ENCODE measurements at regions not wholly inside any gene's neighbourhood (a gene's known extent, or its start where the extent isn't known, plus 50 kb on each side); places are given as distances from the start of the nearest gene placed in this dataset.
"Not testable (repeated sequence)": the region's sequence is repeated elsewhere in the genome, so short reads cannot be mapped to it uniquely, and the experiment has no call there.

DNA sequence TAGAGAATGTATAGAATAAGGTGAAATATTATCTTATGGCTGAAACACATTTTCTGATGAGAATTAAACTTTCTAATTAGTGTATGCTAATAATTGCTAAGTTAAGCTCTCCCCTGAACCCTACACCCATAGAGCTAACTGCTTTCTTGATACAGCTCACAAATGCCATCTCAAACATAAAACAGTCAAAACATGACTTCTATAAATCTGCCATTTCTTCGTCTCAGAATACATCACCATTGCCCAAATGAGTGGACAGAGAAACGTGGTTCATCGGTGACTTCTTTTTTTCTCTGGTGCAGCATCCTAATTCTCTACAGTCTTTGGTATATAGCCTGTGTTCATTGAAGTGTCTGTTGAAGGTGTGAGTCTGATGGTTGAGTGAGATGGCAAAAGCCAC, 554.6 kb downstream of the NLGN4X start:
- Mint-ChIP-seq H3K27me3 (ENCODE audit: low read depth) (no peaks in the 10 kb centered on the region), H3K4me3 (no peak overlapping the region), H3K4me1 (ENCODE audit: low read depth) (no peaks in the 10 kb centered on the region), H3K27ac (no peak overlapping the region), H3K36me3 (ENCODE audit: insufficient read depth in 2 of 2) (no peaks in the 10 kb centered on the region), H3K9me3 (peaks cover 5 to 6% of the 10 kb centered on the region in 2 donors)
- ATAC-seq (replicated peaks in 1 of 2) (no peak), DNase-seq (no peak)

DNA sequence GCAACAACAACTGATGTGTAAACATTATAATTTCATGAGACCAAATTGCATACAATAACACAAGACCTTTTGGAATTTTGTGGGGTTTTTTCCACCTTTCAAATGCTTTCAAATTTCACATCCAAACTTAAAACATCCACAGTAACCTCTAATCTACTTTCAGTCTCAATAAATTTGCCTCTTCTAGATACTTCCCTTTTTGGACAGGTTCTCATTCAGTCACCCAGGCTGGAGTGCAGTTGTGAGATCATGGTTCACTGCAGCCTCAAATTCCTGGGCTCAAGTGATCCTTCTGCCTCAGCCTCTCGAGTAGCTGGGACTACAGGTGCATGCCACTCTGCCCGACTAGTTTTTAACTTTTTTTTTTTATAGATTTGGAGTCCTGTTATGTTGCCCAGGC, 556.6 kb downstream of the NLGN4X start:
- H3K4me1 Mint-ChIP-seq (ENCODE audit: low read depth) = no peaks in the 10 kb centered on the region
- DNase-seq (no peak), ATAC-seq (replicated peaks in 1 of 2) (no peak)
- no peaks in the 10 kb centered on the region for H3K36me3 Mint-ChIP-seq (ENCODE audit: insufficient read depth in 2 of 2)
- H3K27me3 Mint-ChIP-seq (ENCODE audit: low read depth) = no peaks in the 10 kb centered on the region
- H3K27ac Mint-ChIP-seq = no peak overlapping the region
- H3K9me3 Mint-ChIP-seq = peaks cover 5 to 6% of the 10 kb centered on the region in 2 donors
- H3K4me3 Mint-ChIP-seq = no peak overlapping the region

DNA sequence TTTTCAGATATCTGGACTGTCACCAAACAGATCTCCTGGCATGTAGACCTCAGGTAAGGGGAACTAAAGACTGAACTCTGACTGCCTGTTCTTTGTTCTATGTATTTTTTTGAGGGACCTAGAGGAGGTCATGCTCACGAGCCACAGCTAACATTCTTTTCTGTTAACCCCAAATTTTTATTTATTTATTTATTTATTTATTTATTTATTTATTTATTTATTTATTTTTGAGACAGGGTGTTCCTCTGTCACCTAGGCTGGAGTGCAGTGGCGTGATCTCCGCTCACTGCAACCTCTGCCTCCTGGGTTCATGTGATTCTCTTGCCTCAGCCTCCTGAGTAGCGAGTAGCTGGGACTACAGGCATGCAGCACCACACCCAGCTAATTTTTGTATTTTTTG, 562.0 kb downstream of the NLGN4X start:
- ATAC-seq (replicated peaks in 1 of 2); H3K4me1 Mint-ChIP-seq (ENCODE audit: low read depth); H3K27ac Mint-ChIP-seq; H3K27me3 Mint-ChIP-seq (ENCODE audit: low read depth); H3K36me3 Mint-ChIP-seq (ENCODE audit: insufficient read depth in 2 of 2); DNase-seq; H3K4me3 Mint-ChIP-seq: not testable (repeated sequence)
- H3K9me3 Mint-ChIP-seq = peaks cover 9 to 13% of the 10 kb centered on the region in 2 donors

DNA sequence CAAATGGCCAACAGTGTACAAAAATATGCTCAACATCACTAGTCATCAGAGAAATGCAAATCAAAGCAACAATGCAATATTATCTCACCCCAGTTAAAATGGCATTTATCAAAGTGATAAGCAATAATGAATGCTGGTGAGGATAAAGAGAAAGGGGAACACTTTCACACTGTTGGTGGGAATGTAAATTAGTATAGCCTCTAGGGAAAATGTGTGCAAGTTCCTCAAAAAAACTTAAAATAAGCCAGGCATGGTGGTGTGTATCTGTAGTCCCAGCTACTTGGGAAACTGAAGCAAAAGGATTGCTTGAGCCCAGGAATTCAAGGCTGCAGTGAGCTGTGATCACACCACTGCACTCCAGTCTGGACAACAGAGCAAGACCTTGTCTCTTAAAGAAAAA, 572.1 kb downstream of the NLGN4X start:
- H3K4me1 Mint-ChIP-seq (ENCODE audit: low read depth) = no peaks in the 10 kb centered on the region
- peaks cover 6 to 8% of the 10 kb centered on the region in 2 donors for H3K9me3 Mint-ChIP-seq
- no peak overlapping the region for H3K4me3 Mint-ChIP-seq
- no peaks in the 10 kb centered on the region for H3K36me3 Mint-ChIP-seq (ENCODE audit: insufficient read depth in 2 of 2)
- no peak overlapping the region for H3K27ac Mint-ChIP-seq
- no peak for DNase-seq
- no peaks in the 10 kb centered on the region for H3K27me3 Mint-ChIP-seq (ENCODE audit: low read depth)
- no peak for ATAC-seq (replicated peaks in 1 of 2)

DNA sequence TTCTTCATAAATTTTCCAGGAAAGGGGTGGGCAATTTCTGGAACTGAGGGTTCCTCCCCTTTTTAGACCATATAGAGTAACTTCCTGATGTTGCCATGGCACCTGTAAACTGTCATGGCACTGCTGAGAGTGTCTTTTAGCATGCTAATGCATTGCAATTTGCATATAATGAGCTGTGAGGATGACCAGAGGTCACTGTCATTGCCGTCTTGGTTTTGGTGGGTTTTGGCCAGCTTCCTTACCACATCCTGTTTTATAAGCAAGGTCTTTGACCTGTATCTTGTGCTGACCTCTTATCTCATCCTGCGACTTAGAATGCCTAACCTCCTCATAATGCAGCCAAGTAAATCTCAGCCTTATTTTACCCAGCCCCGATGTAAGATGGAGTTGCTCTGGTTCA, 577.8 kb downstream of the NLGN4X start:
- DNase-seq = no peak
- ATAC-seq (replicated peaks in 1 of 2) = no peak
- Mint-ChIP-seq H3K9me3 (peaks cover 10 to 14% of the 10 kb centered on the region in 2 donors), H3K4me1 (ENCODE audit: low read depth) (no peaks in the 10 kb centered on the region), H3K27me3 (ENCODE audit: low read depth) (no peaks in the 10 kb centered on the region), H3K36me3 (ENCODE audit: insufficient read depth in 2 of 2) (peaks cover 1 to 4% of the 10 kb centered on the region in 2 donors), H3K27ac (no peak overlapping the region), H3K4me3 (no peak overlapping the region)

DNA sequence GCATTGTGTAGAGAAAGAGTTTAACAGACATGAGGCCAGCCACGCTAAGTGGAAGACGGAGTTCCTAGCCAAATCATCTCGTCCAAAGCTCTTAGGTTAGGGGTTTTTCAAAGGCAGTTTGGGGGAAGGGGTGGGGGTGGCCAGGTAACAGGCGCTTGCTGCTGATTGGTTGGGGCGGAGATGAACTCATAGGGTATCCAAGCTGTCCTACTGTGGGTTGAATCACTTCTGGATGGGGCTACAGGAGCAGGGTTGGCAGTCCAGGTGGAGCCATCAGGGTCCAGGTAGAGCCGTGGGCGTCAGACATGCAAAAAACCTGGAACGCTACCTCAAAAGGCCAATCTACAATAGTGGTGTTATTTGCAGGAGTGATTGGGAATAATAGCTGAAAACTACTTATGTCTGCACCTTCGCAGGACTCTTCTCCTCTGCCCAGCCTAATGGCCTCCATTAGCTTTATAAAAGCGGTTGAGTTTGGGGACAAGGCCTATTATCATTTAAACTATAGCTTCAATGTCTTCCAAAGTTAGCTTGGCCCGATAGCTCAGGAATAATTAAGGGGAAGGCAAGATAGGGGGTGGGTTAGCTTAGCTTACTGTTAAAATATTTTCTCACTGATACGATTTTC, 579.6 kb downstream of the NLGN4X start:
- Mint-ChIP-seq H3K4me3 (no peak overlapping the region), H3K9me3 (peaks cover 6 to 14% of the 10 kb centered on the region in 2 donors), H3K27me3 (ENCODE audit: low read depth) (no peaks in the 10 kb centered on the region), H3K36me3 (ENCODE audit: insufficient read depth in 2 of 2) (peaks cover 3 to 7% of the 10 kb centered on the region in 2 donors), H3K4me1 (ENCODE audit: low read depth) (no peaks in the 10 kb centered on the region), H3K27ac (no peak overlapping the region)
- no peak for ATAC-seq (replicated peaks in 1 of 2)
- no peak for DNase-seq

DNA sequence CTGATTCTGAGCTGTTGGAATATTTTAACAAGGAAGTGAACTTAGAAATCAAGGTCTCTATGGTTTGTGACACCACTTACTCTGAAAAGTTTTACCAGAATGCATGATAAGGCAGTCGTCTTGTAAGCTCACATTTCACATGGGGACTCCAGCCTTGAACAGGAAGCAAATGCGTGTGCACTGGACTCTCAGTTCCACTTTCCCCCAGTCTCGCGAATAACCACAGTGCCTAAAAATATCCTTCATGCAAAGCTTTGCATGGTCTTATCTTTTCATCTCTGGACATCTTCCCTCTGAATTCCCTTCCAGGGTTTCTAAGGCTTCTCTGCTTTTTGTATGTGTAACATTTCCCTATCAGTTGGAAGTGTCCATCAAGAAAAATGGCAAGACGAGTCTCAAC, 581.8 kb downstream of the NLGN4X start:
- no peaks in the 10 kb centered on the region for H3K27me3 Mint-ChIP-seq (ENCODE audit: low read depth)
- no peak for ATAC-seq (replicated peaks in 1 of 2)
- H3K27ac Mint-ChIP-seq = no peak overlapping the region
- peaks cover 3 to 9% of the 10 kb centered on the region in 2 donors for H3K36me3 Mint-ChIP-seq (ENCODE audit: insufficient read depth in 2 of 2)
- no peak for DNase-seq
- no peaks in the 10 kb centered on the region for H3K4me1 Mint-ChIP-seq (ENCODE audit: low read depth)
- no peak overlapping the region for H3K4me3 Mint-ChIP-seq
- peaks cover 11 to 15% of the 10 kb centered on the region in 2 donors for H3K9me3 Mint-ChIP-seq

DNA sequence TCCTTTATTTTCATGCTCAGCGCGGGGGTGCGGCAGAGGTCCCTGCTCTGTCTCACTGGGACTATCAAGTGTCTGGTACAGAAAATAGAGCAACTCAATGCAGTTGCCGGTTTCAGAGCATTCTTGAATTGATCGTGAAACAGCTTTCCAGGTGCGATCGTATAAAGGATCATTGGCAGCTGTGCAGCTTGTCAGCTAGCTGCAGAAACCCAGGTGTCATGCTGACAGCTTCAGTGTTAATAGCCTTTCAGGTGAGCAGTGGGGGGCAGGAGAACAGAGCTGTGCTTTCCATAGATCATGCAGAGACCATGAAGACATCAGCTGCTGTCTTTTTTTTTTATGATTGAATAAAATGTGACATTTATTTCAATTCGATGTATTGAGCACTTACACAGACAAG, 583.9 kb downstream of the NLGN4X start:
- DNase-seq (no peak), ATAC-seq (replicated peaks in 1 of 2) (no peak)
- Mint-ChIP-seq H3K9me3 (peaks cover 11 to 15% of the 10 kb centered on the region in 2 donors), H3K4me1 (ENCODE audit: low read depth) (no peaks in the 10 kb centered on the region), H3K27ac (no peak overlapping the region), H3K27me3 (ENCODE audit: low read depth) (no peaks in the 10 kb centered on the region), H3K4me3 (no peak overlapping the region), H3K36me3 (ENCODE audit: insufficient read depth in 2 of 2) (peaks cover 3 to 6% of the 10 kb centered on the region in 2 donors)

DNA sequence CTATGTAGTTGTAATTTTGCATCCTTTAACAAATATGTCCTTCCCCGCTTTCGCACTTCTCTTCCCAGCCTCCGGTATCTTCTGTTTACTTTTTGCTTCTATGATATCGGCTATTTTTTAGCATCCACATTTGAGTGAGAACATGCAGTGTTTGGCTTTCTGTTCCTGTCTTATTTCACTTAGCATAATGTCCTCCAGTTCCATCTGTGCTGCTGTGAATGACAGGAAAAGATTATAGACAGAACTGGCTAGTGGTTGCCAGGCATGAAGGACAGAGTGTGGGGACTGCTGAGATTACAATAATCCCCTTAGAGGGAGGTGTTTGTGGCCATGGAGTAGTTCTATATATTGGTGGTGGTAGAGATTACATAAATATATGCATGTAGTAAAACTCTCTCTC, 588.6 kb downstream of the NLGN4X start:
- H3K4me3 Mint-ChIP-seq = no peak overlapping the region
- H3K9me3 Mint-ChIP-seq = peaks cover 4 to 5% of the 10 kb centered on the region in 2 donors
- no peaks in the 10 kb centered on the region for H3K4me1 Mint-ChIP-seq (ENCODE audit: low read depth)
- H3K36me3 Mint-ChIP-seq (ENCODE audit: insufficient read depth in 2 of 2) = peaks cover 0 to 3% of the 10 kb centered on the region in 2 donors
- ATAC-seq (replicated peaks in 1 of 2) (no peak), DNase-seq (no peak)
- H3K27ac Mint-ChIP-seq = no peak overlapping the region
- no peaks in the 10 kb centered on the region for H3K27me3 Mint-ChIP-seq (ENCODE audit: low read depth)

DNA sequence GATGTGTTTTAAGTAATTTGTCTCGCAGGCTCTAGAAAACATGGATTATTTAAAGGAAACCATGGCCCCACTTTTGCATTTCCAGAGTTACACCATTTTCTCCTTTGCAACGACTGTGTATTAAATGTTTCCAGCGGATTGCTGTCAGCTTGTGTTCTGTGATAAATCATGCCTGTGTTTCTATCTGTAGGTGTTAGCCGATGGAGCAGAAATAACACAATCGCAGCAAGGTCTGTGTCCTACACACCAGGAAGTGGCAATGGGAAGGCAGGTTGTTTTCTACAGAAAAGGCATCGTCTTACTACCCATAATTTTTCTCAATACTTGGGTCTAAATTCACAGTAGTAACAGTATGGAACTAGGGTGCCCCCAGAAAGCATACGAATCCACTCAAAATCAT, 590.1 kb downstream of the NLGN4X start:
- H3K27me3 Mint-ChIP-seq (ENCODE audit: low read depth) = no peaks in the 10 kb centered on the region
- no peak for ATAC-seq (replicated peaks in 1 of 2)
- peaks cover 3 to 5% of the 10 kb centered on the region in 2 donors for H3K9me3 Mint-ChIP-seq
- H3K4me1 Mint-ChIP-seq (ENCODE audit: low read depth) = no peaks in the 10 kb centered on the region
- H3K27ac Mint-ChIP-seq = no peak overlapping the region
- no peaks in the 10 kb centered on the region for H3K36me3 Mint-ChIP-seq (ENCODE audit: insufficient read depth in 2 of 2)
- H3K4me3 Mint-ChIP-seq = no peak overlapping the region
- no peak for DNase-seq

DNA sequence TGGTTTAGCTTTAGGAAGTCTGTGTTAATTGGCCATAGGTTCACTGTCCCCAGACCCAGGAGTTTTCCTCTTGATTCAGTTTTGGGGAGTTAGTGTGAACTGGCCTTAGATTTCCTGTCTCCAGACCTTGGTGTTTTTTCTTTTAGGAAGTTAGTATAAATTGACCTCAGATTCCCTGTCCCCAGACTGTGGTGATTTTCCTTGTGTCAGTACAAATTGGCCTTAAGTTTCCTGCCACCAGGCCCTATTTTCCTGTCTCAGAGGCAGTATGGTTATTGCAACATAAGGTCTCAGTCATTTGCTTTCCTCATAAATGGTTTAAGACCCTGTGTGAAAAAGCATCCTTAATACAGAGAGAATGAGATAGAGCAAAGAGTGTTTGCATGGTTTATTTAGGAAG, 595.8 kb downstream of the NLGN4X start:
- ATAC-seq (replicated peaks in 1 of 2) = no peak
- DNase-seq = no peak

DNA sequence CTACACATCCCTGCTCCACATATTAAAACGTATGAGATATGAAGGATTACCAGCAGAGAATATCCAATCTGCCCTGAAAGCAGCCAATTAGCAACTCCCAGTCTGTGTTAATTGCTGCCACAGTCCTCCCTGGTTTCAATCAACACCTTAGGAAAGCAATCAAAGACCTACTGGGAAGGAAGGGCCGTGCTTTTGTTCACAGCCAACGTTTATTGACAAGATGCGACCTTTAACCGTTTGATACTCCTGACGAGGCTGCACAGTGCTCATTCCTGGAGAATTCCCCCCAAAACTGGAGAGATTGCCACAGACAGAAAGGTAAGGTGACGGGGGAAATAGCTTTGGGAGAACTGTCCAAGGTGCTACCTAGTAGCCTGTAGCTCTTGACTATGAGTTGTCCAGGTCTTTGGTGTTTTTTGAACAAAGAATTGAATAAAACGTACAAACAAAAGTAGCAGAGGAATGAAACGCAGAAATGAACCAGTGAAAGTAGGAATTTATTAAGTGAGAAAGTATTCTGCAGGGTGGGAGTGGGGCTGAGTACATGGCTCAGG, 596.5 kb downstream of the NLGN4X start:
- Mint-ChIP-seq H3K36me3 (ENCODE audit: insufficient read depth in 2 of 2) (no peaks in the 10 kb centered on the region), H3K4me1 (ENCODE audit: low read depth) (no peaks in the 10 kb centered on the region), H3K27ac (no peak overlapping the region), H3K4me3 (no peak overlapping the region), H3K9me3 (peaks cover 0 to 6% of the 10 kb centered on the region in 2 donors), H3K27me3 (ENCODE audit: low read depth) (no peaks in the 10 kb centered on the region)
- no peak for ATAC-seq (replicated peaks in 1 of 2)
- DNase-seq = no peak

More for the DNA sequence above, 595.8 kb downstream of the NLGN4X start:
- H3K4me1 Mint-ChIP-seq (ENCODE audit: low read depth) = no peaks in the 10 kb centered on the region
- H3K27me3 Mint-ChIP-seq (ENCODE audit: low read depth) = no peaks in the 10 kb centered on the region
- no peak overlapping the region for H3K4me3 Mint-ChIP-seq
- H3K36me3 Mint-ChIP-seq (ENCODE audit: insufficient read depth in 2 of 2) = no peaks in the 10 kb centered on the region
- peaks cover 0 to 6% of the 10 kb centered on the region in 2 donors for H3K9me3 Mint-ChIP-seq
- no peak overlapping the region for H3K27ac Mint-ChIP-seq

DNA sequence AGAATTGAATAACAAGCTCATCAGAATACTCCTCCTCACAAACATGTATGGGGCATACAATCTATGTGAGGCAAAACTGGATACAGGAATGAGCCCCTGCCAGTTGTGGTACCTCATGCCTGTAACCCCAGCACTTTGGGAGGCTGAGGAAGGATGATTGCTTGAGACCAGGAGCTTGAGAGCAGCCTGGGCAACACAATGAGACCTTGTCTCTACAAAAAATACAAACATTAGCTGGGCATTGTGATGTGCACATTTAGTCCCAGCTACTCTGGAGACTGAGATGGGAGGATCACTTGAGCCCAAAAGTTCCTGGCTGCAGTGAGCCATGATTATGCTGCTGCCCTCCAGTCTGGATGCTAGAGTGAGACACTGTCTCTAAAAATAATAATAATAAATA, 611.0 kb downstream of the NLGN4X start:
- Mint-ChIP-seq H3K4me1 (ENCODE audit: low read depth) (no peaks in the 10 kb centered on the region), H3K9me3 (peaks cover 2 to 4% of the 10 kb centered on the region in 2 donors), H3K36me3 (ENCODE audit: insufficient read depth in 2 of 2) (no peaks in the 10 kb centered on the region), H3K27me3 (ENCODE audit: low read depth) (no peaks in the 10 kb centered on the region), H3K27ac (no peak overlapping the region), H3K4me3 (no peak overlapping the region)
- ATAC-seq (replicated peaks in 1 of 2) = no peak
- DNase-seq = no peak

DNA sequence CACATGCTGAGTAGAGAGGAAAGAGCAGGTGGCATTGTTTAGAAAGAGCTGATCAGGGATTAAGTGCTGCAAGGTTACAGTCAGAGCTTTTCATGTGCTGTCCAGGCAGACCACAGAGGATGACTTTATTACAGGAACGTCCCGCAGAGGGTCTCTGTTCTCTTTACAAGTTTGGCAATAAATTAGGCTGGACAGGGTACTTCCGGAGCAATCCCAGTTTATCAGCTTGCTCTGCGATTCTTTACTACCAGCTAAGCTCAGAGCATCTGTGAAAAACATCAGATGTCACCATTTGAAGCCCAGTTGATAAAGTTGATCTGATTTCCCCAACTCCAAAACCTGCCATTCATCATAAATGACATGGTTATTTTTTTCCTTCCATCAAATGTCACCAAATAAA, 633.1 kb downstream of the NLGN4X start:
- Mint-ChIP-seq H3K4me1 (ENCODE audit: low read depth) (no peaks in the 10 kb centered on the region), H3K36me3 (ENCODE audit: insufficient read depth in 2 of 2) (no peaks in the 10 kb centered on the region), H3K9me3 (peaks cover 2 to 10% of the 10 kb centered on the region in 2 donors), H3K27me3 (ENCODE audit: low read depth) (no peaks in the 10 kb centered on the region), H3K27ac (no peak overlapping the region), H3K4me3 (no peak overlapping the region)
- DNase-seq (no peak), ATAC-seq (replicated peaks in 1 of 2) (no peak)
